Mucosa of descending colon (tissue), 3 donors: ENCODE measurements at regions not wholly inside any gene's neighbourhood (a gene's known extent, or its start where the extent isn't known, plus 50 kb on each side); places are given as distances from the start of the nearest gene placed in this dataset.

Experiments used
- ATAC-seq: fragments of 200-7000 bp; cut with Tn5 transposase; one replicate; pipeline ENCODE4 v1.9.1; 2020; ENCODE audit warnings: mild to moderate bottlenecking, moderate library complexity
- DNase-seq, 3 donors: peaks; one replicate each; pipeline ENCODE4 v3.0.0-alpha.2; 2020
- H3K36me3 ChIP-seq: fragments of 200-600 bp; one replicate; pipeline ENCODE4 v1.8.0; 2021; ENCODE audit warnings: low read depth, mild to moderate bottlenecking
- H3K4me1 ChIP-seq: fragments of 200-600 bp; one replicate; pipeline ENCODE4 v1.8.0; 2021; ENCODE audit warnings: low read depth, mild to moderate bottlenecking
- H3K4me3 ChIP-seq: fragments of 200-600 bp; one replicate; pipeline ENCODE4 v1.8.0; 2021; ENCODE audit warnings: mild to moderate bottlenecking
- H3K9me3 ChIP-seq: fragments of 200-600 bp; one replicate; pipeline ENCODE4 v1.8.0; 2021; ENCODE audit warnings: mild to moderate bottlenecking
- intact Hi-C, 2 donors: fragments of 100-400 bp; cut with DNase I in 1 of 2; cut with micrococcal nuclease in 1 of 2; formaldehyde crosslinking; loops; one replicate each; pipeline versions ENCODE4 v1.11.0 to v1.11.1; 2022; cut with DNase I, micrococcal nuclease
- TF ChIP-seq, protein P1 (sequence below): fragments of 200-600 bp; IDR thresholded peaks from one replicate; pipeline ENCODE4 v1.8.0; 2022; ENCODE audit warnings: antibody characterized with exemption, mild to moderate bottlenecking
- donor health status: DM: no; HTN: no; CAD: no; lungs with moderate emphysema.
- donor health status: DM: no; HTN: no; CAD: no.
- donor health status: DM: no; HTN: yes; CAD: no.

DNA sequence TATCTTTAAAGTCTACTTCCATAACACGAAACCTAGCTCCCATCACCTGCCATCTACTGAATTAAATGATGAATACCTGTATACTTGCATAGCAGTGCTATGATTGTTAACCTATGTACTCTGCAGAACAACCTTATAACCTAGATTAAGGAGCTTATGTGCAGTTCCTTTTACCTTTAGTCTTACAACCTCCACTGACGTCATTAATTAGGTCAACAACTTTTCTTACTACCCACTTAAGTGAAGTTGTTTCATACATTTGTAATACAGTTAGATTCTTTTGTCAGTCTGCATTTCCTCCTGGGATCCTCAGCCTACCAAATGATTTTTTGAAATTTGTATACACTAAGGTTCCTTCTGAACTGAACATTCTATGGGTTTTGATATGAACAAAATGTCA lies 1082.3 kb downstream of the SUCLG1 start:
- TF ChIP-seq, protein P1, sequence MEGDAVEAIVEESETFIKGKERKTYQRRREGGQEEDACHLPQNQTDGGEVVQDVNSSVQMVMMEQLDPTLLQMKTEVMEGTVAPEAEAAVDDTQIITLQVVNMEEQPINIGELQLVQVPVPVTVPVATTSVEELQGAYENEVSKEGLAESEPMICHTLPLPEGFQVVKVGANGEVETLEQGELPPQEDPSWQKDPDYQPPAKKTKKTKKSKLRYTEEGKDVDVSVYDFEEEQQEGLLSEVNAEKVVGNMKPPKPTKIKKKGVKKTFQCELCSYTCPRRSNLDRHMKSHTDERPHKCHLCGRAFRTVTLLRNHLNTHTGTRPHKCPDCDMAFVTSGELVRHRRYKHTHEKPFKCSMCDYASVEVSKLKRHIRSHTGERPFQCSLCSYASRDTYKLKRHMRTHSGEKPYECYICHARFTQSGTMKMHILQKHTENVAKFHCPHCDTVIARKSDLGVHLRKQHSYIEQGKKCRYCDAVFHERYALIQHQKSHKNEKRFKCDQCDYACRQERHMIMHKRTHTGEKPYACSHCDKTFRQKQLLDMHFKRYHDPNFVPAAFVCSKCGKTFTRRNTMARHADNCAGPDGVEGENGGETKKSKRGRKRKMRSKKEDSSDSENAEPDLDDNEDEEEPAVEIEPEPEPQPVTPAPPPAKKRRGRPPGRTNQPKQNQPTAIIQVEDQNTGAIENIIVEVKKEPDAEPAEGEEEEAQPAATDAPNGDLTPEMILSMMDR = no peak
- ATAC-seq = no peak
- Histone ChIP-seq H3K4me1 (no peaks in the 10 kb centered on the region), H3K4me3 (no peak overlapping the region), H3K9me3 (peaks cover 6% of the 10 kb centered on the region), H3K36me3 (no peaks in the 10 kb centered on the region)
- intact Hi-C loops = no loop called here
- DNase-seq = no peak

DNA sequence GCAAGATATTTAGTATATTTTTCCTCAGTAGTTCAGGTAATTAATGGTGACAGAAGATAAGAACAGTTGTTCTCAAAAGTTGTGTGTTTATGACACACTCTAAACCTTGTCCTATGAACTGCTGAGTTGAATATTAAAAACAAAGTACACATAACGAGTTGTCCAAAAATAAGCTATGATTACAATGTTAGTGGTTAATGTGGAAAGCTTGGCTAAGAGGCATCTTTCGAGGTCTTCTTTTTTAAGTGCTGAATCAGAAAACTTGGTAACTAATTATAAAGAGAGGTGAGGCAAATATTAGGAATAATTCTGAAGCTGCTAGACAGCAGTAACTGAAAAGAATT lies 1088.7 kb downstream of the SUCLG1 start:
- Histone ChIP-seq H3K36me3 (no peaks in the 10 kb centered on the region), H3K4me3 (no peak overlapping the region), H3K4me1 (no peaks in the 10 kb centered on the region), H3K9me3 (no peaks in the 10 kb centered on the region)
- DNase-seq (no peak), ATAC-seq (no peak)
- intact Hi-C loops = no loop called here
- TF ChIP-seq, protein P1 = no peak

DNA sequence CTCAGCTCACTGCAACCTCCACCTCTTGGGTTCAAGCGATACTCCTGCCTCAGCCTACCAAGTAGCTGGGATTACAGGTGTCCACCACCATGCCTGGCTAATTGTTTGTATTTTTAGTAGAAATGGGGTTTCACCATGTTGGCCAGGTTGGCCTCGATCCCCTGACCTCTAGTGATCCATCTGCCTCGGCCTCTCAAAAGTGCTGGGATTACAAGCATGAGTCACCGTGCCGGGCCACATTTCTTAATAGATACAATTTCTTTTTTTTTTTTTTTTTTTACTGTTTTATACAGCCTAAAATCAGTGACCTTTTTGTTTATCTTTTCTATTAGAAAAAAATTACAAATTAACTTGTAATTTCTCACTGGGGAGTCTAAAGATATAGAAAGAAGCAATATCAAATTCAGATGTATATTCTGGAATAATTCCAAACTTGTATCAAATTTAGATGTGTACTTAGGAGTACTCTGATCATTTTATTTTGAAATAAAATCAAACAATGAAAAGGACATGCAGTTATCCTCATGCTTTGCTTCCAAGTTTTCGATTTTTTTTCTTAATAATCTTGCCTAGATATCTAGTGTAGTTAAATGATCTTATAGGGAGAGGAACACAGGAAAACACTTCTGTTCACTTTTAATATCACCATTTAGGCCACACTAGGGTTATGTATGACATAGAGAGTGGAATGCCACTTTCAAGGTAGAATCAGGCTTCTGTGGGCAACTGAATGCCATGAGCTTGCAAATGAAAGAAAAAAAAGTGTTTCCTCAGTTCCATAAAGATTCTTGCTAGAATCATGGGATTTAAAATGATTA lies 1089.3 kb downstream of the SUCLG1 start:
- ATAC-seq = no peak
- TF ChIP-seq, protein P1 = no peak
- no peaks in the 10 kb centered on the region for H3K4me1 ChIP-seq
- H3K9me3 ChIP-seq = no peaks in the 10 kb centered on the region
- H3K36me3 ChIP-seq = no peaks in the 10 kb centered on the region
- intact Hi-C loops = no loop called here
- no peak for DNase-seq
- H3K4me3 ChIP-seq = no peak overlapping the region

DNA sequence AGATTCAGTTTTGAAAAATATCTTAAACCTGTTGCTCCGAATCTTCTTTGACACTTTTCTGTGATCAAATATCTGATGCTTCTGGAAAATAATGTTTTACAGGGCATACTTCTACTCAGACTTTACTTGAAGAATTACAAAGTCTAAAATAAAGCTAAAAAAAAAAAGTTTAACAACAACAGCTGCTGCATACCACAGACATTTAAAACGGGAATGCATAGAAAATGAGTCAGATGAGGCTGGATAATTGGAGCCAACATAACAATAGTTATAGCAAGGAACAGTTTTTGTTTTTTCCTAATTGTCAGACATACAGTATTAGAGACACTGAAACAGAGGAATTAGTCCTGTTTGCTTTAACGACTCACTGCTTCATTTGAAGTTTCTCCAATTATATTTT lies 1090.2 kb downstream of the SUCLG1 start:
- no peak for DNase-seq
- Histone ChIP-seq H3K36me3 (no peaks in the 10 kb centered on the region), H3K4me3 (no peak overlapping the region), H3K9me3 (no peaks in the 10 kb centered on the region), H3K4me1 (no peaks in the 10 kb centered on the region)
- intact Hi-C loops = no loop called here
- ATAC-seq = no peak
- TF ChIP-seq, protein P1 = no peak

DNA sequence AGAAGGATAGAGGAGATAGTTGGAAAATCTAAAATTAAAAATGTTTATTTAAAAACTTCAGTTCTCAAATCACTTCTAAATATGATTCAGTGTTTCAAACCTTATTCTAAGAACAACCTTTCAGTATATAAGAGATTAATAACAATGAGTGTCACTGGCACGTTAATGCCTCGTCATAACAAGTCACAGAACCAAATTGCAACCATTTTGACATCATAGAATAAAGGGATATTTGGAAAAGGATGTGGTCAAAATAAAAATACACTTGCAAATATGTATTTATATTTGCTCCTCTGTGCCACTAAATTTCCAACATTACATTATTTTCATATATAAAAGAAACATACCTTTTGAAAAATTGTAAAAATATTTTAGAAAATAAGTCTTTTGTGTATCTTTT lies 1090.6 kb downstream of the SUCLG1 start:
- intact Hi-C loops = no loop called here
- TF ChIP-seq, protein P1 = no peak
- Histone ChIP-seq H3K36me3 (no peaks in the 10 kb centered on the region), H3K9me3 (no peaks in the 10 kb centered on the region), H3K4me1 (no peaks in the 10 kb centered on the region), H3K4me3 (no peak overlapping the region)
- ATAC-seq (no peak), DNase-seq (no peak)

DNA sequence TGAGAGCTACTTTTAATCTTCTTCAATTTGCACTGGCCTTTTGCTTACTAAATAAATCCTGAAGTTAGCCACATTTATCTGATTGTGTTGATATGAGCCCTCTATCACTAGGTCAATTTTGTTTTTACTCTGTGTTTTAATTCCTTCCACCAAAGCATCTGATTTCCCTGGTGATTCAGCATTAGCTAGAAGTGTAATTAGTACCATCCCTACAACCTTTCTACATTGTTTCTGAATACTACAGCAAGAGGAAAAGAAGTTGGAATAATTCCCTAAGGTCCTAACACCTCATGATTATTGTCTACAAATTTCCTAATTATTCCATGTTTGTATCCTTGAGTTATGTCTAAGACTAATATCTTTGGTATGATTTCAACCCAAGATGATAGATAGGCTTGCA lies 1093.6 kb downstream of the SUCLG1 start:
- no peak for DNase-seq
- Histone ChIP-seq H3K36me3 (no peaks in the 10 kb centered on the region), H3K4me3 (no peak overlapping the region), H3K4me1 (no peaks in the 10 kb centered on the region), H3K9me3 (no peaks in the 10 kb centered on the region)
- intact Hi-C loops = no loop called here
- TF ChIP-seq, protein P1 = no peak
- no peak for ATAC-seq
